GM12891 (cell line): ENCODE measurements at regions not wholly inside any gene's neighbourhood (a gene's known extent, or its start where the extent isn't known, plus 50 kb on each side); places are given as distances from the start of the nearest gene placed in this dataset.

Experiments used
- PAX5 ChIP-seq: IDR thresholded peaks from 2 replicates; pipeline ENCODE4 v1.6.1; 2011; ENCODE audit warnings: low read length, moderate library complexity, mild to moderate bottlenecking; ENCODE audit not compliant: insufficient read depth, severe bottlenecking
- POLR2A ChIP-seq: IDR thresholded peaks from 2 replicates; pipeline ENCODE4 v1.6.1; 2011; ENCODE audit warnings: low read depth, low read length, control low read depth
- POLR2AphosphoS5 ChIP-seq: IDR thresholded peaks from 2 replicates; pipeline ENCODE4 v1.6.1; 2011; ENCODE audit warnings: low read depth, low read length, control low read depth
- POU2F2 ChIP-seq: IDR thresholded peaks from 2 replicates; pipeline ENCODE4 v1.6.1; 2011; ENCODE audit warnings: low read depth, mild to moderate bottlenecking, control low read depth, low read length, moderate library complexity
- SPI1 ChIP-seq: IDR thresholded peaks from 2 replicates; pipeline ENCODE4 v1.6.1; 2011; ENCODE audit warnings: low read depth, low read length, control low read depth
- TAF1 ChIP-seq: IDR thresholded peaks from 2 replicates; pipeline ENCODE4 v1.6.1; 2011; ENCODE audit warnings: low read depth, low read length, control low read depth

DNA sequence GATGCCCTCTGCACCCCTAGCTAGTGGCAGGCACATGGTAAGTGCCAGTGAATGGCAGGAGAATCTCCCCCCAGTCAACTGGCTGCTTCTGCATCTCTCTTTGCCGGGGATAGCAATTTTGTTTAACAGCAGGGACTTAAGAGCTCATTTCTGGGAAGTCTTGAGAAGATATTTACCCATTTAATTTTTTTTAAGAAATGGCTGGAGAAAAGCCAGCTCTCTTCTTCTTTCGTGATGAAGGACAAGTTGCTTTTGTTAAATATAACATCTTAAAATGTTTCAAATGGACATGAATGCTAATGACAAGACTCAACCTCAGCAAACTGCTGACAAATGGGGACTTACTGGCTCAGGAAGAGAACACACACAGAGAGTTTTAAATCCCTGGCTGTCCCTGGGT is 55.0 kb upstream of the IYD start:
- TF ChIP-seq POLR2A (no peak), POLR2AphosphoS5 (no peak), TAF1 (no peak), SPI1 (no peak), PAX5 (no peak), POU2F2 (no peak)
